ENCODE measurements at regions not wholly inside any gene's neighbourhood (a gene's known extent, or its start where the extent isn't known, plus 50 kb on each side); places are given as distances from the start of the nearest gene placed in this dataset.

DNA sequence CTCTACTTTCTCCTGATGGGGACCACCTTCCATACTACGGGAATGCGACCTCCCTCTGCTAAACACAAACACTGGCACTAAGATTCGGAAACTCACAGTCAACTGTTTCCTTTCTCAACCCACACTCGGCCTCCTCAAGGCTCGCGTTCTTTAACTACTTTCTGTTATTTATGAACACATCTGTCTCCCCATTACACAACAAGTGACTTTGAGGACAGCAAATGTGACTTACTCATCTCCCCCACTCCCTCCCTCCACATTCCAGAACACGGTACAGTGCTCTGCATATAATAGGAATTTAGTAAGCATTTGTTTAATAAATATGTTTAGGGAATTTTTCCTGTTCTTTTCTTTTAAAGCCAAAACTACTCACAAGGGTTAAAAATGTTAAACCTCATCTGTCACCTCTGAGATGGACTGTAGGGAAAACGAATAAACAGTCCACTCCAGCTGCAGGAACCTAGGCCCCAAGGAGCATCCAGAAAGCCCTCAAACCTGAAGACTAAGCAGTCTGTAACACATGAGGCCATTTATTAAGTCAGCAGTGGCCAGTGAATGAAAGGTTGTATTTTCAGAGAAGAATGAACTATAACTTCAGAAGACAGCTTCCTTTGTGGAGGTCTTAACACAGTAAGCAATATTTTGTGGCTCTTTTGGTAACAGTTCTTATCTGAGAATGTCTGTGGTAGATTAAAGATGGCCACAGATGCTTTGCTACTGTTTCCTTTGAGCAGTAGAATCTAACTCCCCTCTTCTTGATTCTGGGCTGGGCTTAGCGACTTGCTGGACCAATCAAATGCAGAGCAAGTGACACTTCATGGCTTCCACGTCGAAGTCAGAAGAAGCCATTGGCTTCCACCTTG is 209.6 kb upstream of the DTNBP1 start:
- no peak for DNase-seq (ENCODE audit: low read depth)

DNA sequence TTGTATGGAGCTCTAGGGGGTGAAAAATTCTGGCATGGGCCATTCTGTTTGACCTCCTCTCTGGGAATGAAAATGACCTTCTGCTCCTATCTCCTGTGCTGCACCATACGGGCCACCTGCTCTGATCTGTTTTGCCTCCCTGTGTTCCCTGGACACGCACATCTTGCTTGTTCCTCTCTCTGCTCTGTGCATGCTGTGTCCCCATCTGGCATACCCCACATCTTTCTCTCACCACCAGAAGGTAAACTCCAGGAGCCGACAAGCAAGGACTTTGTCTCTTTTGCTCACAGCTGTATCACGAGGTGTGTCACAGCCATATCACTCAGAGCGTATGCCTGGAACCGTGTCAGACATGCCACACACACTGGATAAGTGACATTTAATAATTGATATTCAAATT is 208.4 kb upstream of the DTNBP1 start:
- no peak for DNase-seq (ENCODE audit: low read depth)

DNA sequence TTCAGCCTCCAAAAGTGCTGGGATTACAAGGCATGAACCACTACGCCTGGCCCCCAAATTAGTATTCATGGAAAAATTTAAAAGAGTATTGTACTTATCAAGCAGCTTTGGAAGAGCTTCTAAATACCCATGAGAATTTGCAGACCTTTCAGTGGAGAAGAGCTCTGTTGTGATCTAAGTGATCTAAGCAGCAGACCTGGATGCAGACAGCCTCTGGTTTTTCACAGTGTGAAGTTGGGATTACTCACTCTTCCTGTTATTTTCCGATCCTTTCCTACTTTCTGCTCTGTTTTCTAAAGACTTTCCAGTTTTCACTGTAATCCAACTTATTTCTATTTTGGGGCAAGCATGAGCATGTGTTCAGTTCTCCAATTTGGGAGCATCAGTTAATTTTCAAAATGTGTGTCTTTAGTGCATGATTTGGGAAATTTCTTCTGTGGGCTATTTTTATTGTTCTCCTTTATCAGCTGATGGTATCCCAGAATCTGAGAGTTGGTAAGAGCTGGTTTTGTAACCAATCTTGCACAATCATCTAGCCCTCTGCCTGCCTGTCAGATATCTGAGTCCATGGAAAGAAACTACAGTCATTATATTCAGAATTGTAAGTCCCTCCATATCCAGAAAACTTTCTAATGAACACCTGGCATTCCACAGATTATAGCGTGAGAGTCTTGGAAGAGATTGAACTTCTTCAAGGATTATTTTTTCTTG is 207.7 kb upstream of the DTNBP1 start:
- DNase-seq (ENCODE audit: low read depth): no peak

DNA sequence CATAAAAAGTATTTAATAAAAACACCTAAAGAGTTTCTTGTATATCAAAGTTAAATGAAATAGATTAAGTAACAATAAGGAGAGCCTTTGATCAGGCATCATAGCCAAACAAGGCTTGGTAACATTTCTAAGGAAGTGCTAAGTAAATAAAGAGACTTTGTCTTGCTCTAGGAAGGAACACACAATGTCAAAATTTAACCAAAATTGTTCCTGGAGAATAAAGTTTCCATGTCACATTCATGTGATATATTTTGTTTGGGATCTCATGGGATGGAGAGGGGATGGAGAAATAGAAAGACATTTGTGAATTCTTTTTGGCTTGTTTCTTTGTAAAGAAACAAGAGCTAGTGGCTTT is 201.9 kb upstream of the DTNBP1 start:
- no peak for DNase-seq (ENCODE audit: low read depth)

DNA sequence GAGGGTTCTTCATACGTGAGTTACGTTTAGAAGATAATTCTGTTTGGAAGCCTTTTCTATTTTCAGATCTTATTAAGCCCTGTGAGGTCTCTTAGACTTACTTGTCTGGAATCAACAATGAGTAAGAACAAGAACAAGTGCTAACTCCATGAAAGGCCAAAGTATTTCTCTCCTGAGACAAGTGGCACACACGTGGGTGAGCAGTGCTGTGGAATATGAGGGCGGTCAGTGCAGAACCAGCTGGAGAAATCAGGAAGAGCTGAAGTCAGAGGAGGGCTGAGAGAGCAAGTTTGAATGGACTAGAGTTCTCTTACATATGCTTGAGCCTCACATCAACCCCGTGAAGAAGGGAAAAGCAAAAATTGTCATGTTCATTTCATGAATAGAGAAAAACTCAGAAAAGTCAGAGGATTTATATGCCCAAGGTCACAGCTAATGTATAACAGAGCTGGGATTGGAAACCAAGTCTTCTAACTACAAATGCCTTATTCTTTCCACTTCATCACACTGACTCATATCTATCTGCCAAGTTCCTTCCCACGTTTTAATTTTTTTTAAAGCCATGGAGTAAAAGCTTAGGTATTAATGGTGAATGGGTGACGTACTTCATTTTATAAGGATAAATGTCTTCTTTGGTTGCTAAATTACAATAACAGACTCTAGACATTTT is 201.3 kb upstream of the DTNBP1 start:
- no peak for DNase-seq (ENCODE audit: low read depth)

DNA sequence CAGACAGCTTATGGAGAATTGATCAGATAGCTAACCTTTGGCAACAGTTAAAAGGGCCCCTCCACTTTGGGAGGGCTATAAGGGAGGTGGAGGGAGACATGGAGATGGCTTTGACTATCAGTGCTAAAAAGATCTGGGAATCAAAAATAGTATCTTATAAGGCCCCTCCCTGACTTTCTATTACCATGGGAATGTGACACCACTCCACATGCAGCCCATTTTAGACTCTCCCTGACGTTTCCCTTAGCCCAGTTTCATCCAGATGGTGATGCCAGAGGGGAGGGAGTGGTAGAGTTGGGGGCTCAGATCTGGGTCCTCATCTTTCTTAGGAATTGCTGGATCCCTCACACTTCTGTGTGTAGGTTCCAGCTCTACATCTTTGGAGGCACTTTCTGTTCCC is 200.0 kb upstream of the DTNBP1 start:
- no peak for DNase-seq (ENCODE audit: low read depth)

DNA sequence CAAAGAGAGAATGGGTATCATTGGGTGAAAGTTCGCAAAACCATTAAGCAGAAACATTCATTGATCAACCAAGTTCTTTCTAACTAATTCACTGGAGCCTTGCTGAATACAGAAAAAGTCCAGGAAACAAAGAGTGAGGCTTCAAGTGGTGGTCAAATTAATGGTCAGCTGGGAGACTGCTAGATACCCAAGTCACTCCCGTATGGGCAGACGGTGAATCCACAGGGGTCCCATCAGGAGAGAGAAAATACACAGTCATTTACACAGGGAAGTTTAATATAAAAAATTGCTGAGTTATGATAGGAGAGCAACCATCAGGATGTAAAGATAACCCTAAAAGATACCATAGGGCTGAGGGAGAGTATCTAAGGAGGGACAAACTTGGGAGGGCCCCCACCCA is 198.7 kb upstream of the DTNBP1 start:
- DNase-seq (ENCODE audit: low read depth): no peak

DNA sequence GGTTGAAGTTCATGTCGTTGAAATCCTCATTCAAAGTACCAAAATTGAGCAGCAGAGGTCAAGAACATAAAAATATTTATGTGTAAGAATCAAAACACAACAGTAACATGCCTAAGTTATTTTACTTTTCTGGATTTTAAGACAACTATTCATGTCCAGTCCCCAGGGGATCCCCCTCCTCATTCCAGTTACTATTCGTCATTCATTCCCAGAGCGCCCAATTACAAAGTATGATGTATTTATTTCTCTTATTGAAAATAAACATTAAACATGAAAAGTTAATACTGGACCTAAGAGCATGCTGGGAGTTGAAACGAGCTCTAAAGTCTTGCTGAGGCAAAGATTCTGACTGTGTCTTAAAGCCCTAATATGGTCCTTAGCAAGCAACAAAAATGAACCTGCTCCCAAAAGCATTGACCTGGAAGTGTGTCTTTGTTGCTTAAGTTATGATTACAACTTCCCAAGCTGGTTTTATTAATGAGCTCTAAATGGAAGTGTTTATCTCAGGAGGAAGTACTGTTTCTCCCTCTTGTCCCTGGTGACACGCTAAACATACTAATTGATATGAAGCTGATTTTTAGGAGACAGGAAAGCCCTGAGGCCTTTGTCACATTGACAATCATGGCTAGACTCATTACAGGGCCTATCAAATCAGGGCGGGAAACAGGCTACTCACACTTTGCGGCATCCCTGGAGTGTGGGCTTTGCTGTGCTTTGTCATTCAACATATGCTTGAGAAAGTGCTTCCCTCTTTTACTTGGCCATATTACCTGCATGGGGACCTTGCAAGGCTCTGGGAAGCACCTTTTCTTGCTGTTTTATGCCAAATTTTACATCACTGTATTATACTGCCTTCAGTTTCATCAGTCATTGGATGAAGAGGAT is 192.2 kb upstream of the DTNBP1 start:
- no peak for DNase-seq (ENCODE audit: low read depth)

DNA sequence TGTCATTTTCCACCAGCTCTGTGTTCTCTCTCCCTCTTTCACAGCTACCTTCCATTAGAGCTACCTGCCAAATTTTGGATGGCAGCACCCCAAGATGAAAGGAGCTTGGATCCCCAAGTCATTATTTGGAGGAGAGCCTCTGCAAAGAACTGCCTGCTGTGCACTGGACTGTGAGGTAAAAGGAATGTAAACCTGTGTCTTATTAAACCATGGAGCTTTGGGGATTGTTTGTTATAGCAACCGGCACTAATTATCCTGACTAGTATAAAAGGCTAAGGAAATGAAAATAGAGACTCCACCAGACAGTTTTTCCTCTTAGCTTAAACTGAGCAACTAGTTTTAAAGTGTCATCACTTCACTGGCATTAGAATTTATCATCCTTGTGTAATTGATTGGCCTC is 191.6 kb upstream of the DTNBP1 start:
- DNase-seq (ENCODE audit: low read depth): no peak

DNA sequence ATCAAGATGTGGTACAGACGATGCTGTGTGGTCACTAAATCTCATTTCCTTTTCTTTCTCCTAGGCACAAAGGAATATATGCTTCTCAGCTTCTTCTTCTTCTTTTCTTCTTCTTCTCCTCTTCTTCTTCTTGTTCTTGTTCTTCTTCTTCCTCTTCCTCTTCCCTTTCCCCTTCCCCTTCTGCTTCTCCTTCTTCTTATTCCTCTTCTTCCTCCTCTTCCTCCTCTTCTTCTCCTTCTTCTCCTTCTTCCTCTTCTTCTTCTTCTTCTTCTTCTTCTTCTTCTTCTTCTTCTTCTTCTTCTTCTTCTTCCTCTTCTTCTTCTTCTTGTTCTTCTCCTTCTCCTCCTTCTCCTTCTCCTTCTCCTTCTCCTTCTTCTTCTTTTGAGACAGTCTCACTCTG is 190.4 kb upstream of the DTNBP1 start:
- DNase-seq (ENCODE audit: low read depth): no peak

DNA sequence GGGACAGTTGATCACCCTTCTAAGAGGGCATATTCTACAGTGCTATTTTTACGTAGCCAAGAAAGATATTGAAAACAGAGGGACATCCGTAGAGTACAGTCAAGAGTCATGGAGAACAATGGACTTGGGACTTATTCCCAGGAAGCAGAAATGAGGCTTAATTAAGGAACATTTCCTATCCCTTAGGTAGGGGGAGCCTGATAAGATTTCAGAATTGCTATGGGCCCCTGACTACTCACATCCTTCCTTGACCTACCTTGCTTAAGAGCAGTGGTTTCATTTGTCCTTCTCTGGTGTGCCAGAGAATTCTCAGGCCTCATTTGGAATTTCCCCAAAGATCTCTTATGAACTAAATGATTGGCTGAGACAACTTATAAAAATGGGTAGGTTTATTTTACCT is 189.5 kb upstream of the DTNBP1 start:
- no peak for DNase-seq (ENCODE audit: low read depth)

DNA sequence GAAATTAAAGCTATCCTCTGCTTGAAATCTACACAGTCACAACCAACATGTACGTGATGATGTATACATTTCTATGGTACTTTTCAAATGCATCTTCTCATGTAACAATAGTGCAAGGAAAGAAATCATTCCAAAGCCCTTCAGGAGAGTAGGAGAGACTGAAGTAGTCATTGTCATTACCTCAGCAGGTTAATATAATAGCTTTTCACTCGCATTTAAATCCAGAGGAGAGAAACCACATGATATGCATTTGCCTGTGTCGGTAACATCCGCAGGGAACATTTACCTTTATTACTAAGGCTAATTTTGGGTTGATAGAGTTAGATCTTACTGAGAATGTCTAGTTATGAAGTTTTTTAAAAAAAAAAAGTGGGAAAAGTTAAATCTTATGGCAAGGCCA is 186.6 kb upstream of the DTNBP1 start:
- no peak for DNase-seq (ENCODE audit: low read depth)

DNA sequence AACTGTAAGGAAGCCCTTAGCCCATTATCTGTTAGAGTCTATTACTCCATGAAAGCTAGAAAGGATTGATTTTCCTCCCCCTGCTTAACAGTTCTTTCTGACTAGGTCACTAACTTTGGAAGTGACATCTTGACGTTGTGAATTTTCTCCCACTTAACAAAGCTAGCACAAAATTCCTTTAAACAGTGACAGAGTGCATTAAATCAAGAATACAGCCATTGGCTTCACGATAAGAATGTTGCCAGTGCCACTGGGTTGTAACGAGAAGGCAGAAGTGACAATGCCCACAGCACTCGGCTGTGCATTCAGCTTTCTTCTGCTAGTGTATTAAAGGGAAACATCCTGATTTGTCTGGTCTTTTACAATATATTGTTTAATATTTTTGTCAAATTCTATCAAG is 182.7 kb upstream of the DTNBP1 start:
- DNase-seq (ENCODE audit: low read depth): no peak

DNA sequence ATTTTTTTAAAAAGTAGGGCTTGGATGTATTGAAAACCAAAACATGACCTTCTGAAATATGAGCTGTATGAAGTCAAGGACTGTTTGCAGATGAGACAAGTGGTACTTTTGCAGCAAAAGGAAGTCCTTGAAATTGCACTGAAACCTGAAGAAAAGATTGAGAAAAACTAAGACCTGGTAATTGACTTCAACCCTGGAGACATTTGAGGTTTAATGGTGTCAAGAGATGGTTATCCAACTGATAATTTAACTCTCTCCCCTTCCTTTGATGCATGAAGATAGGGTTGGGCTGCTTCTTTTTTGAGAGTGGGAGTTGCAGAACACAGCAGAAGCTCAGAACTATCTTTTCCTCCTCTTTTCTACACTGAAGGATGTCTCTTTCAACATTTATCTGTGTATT is 180.9 kb upstream of the DTNBP1 start:
- DNase-seq (ENCODE audit: low read depth): no peak

DNA sequence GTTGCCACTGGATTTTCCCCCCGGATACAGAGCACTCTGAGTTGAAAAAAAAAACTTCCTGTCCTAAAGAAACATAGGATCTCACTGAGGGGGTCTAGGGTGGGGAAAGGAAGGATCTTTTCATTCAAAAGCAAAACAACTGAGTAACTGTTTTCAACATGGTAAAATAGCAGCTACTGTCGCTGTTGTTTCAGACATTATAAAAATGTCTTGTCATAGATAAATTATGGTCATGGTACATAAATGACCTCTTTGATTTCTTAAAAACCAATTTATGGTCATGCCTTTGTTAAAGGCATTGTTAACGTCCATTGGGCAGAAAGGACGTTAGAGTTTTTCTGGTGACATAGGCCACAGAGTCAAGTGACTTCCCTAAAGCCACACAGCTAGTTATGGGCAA is 180.4 kb upstream of the DTNBP1 start:
- DNase-seq (ENCODE audit: low read depth): no peak

DNA sequence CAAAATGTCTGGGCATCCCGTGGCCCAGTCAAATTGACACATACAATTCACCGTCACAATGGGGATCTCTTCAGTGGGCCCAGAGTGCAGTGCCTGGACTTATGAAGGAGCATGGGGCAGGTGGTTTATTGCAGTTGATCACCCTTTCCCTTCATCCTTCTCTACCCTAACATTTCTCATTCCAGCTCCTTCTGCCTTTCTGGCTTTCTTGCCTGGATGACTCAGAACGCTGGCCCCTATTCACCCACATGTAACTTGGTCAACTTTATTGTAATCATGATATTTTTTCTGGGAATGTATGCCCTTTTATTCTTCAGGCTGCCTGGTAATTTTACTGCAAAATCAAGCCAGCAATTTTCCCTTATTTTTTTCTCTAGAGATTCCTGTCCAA is 179.9 kb upstream of the DTNBP1 start:
- peak; percentile 3 for DNase-seq (ENCODE audit: low read depth)

DNA sequence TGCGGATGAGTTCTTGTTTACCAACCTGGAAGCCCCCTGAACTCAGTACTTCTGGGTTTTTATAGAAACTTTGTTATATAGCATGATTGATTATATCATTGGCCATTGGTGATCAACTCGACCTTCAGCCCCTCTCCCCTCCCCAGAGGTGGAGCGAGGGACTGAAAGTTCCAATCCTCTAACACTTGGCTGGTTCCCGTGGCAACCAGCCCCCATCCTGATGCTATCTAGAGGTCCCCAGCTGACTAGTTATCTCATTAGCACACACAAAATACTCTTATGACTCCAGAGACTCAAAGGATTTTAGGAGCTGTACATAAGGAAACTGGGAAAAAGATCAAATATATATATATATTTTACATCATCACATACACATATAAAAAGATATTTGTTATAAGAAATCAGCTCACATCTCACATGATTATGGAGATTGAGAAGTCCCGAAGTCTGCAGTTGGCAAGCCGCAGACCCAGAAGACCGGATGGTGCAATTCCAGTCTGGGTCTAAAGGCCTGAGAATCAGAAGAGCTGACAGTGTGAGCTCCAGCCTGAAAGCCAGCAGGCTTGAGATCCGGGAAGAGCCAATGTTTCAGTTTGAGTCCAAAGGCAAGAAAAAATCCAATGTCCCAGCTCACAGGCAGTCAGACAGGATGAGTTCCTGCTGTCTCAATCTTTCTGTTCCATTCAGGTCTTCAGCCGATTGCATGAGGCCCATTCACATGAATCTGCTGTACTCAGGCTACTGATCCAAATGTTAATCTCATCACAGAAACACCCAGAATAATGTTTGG is 179.3 kb upstream of the DTNBP1 start:
- DNase-seq (ENCODE audit: low read depth): no peak

DNA sequence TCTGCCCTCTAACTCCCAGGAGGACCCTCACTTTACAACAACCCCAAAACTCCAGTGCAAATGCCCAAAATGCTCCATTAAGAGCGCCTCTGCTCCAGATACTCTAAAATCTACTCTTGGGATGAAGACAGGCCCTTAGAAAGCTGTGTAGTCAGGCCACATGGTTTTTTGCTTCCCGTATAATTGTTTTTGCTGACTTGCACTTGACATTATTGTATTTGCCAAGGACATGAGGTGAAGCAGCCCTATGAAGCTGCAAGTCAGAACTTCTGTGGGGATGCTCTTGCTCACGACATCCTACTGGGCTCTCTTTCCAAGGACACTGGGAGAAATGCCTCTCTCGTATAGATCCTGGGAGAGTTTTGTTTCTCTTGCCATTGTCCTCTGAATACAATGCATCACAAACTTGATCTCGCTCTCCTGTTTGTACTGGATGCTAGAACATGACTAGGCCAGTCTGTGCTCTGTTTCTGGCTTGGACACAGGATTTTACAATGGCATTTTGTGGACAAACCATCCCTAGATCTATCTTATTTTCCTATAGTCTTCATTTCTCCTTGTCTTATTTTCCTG is 177.2 kb upstream of the DTNBP1 start:
- no peak for DNase-seq (ENCODE audit: low read depth)

DNA sequence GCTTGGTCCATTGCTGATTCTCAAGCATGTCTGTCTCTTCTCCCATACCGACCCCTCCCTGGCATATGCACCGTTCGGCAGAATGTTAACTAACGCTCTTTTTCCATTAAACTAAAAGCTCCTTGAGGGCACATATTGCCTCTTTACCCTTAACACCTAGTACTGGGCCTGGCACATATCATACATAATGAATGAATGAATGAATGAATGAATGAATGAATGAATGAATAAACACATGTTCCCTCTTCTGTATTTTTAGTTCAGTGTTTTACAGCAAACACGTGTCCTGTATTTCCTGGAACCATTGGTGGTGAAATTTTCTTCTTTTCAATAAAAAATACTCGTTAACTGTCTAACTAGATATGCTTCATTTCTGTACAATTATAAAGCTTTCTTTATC is 174.4 kb upstream of the DTNBP1 start:
- DNase-seq (ENCODE audit: low read depth): no peak

DNA sequence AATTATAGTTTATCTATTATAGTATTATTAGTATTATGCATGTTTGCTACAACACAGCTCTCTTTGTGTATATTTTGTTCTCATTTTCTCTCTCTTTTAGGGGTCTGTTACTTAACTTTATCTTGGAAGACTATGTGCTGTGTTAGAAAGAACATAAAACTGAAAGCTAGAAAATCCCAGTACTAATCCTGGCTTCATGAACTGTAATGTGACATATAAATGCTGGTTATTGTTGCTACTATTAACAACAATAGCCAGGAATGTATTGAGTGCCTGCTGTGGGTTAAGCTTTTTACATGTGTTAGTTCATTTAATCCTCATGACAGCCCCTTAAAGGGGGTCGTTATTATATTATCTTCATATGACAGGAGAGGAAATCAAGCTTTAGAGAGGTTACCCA is 170.0 kb upstream of the DTNBP1 start:
- no peak for DNase-seq (ENCODE audit: low read depth)

DNA sequence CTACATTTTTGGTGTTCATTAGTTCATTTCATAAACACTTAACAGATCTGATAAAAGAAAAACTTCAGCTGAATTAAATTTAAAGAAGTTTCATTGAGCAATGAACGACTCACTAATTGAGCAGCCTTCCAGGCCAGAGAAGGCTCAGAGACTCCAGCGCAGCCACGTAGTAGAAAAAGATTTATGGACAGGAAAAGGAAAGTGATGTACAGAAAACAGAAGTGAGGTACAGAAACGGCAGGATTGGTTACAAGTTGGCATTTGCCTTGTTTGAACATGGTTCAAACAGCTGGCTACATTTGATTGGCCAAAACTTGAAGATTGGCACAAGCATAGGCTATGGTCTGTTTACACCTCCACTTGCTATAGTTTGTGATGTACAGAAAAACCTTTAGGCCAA is 166.3 kb upstream of the DTNBP1 start:
- no peak for DNase-seq (ENCODE audit: low read depth)
